ENCODE measurements at regions not wholly inside any gene's neighbourhood (a gene's known extent, or its start where the extent isn't known, plus 50 kb on each side); places are given as distances from the start of the nearest gene placed in this dataset.
"Not testable (repeated sequence)": the region's sequence is repeated elsewhere in the genome, so short reads cannot be mapped to it uniquely, and the experiment has no call there.

DNA sequence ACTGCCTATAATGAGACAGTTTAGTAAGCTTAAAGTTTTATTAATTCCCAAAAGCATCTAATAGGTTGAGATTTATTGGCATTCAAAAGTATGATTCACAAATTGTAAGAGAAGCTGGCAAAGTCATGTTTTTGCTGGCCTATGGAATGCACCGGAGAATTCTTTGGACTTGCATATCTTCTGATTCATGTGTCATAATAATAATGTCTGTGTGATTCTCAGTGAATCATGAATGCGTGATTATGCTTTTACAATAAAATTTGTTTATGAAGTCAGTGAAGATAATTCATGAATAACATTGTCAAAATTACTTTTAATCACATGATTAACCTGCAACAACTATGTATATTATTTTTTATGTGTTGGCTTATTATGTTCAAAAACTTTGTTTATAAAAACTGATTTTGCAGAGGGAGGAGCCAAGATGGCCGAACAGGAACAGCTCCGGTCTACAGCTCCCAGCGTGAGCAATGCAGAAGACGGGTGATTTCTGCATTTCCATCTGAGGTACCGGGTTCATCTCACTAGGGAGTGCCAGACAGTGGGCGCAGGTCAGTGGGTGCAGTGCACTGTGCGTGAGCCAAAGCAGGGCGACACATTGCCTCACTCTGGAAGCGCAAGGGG is 389.2 kb downstream of the SRGAP2C start:
- H2AFZ ChIP-seq (ENCODE audit: low read depth, low read length); H2BK5ac ChIP-seq (ENCODE audit: low read depth, low read length, poor library complexity, severe bottlenecking); H3K4me3 ChIP-seq (ENCODE audit: insufficient read depth in 1 of 2, low read depth in 1 of 2, low read length in 2 of 2); H3K9me3 ChIP-seq (ENCODE audit: control insufficient read depth, low read length); H3K79me1 ChIP-seq (replicated peaks; ENCODE audit: low read length, poor library complexity, severe bottlenecking); H3K14ac ChIP-seq (ENCODE audit: low read length in 2 of 2); H4K8ac ChIP-seq (ENCODE audit: low read length); H3K18ac ChIP-seq (ENCODE audit: low read depth in 1 of 2, low read length in 2 of 2); H3K4me1 ChIP-seq (ENCODE audit: control insufficient read depth, insufficient read depth, low read depth, low read length); H2BK120ac ChIP-seq (ENCODE audit: low read depth, low read length); H3K27me3 ChIP-seq (ENCODE audit: control insufficient read depth in 1 of 2, insufficient read depth in 1 of 2, low read length in 2 of 2); H3K4me2 ChIP-seq (ENCODE audit: low read length, poor library complexity, severe bottlenecking); H4K91ac ChIP-seq (ENCODE audit: low read length); H3K4ac ChIP-seq (ENCODE audit: low read depth in 1 of 2, low read length in 2 of 2); H3K27ac ChIP-seq (ENCODE audit: low read length, poor library complexity, severe bottlenecking); H3K23ac ChIP-seq (ENCODE audit: low read length in 2 of 2); H3K36me3 ChIP-seq (ENCODE audit: control insufficient read depth in 1 of 2, insufficient read depth in 2 of 2, low read depth in 1 of 2, low read length in 2 of 2); DNase-seq; H2BK12ac ChIP-seq (ENCODE audit: low read length in 2 of 2); H2AK5ac ChIP-seq (ENCODE audit: low read length, severe bottlenecking); H3K9ac ChIP-seq (ENCODE audit: low read length); H2BK15ac ChIP-seq (ENCODE audit: low read depth, poor library complexity, severe bottlenecking): not testable (repeated sequence)
- 97% methylated on average over 10 of the region's 11 CpGs for WGBS

DNA sequence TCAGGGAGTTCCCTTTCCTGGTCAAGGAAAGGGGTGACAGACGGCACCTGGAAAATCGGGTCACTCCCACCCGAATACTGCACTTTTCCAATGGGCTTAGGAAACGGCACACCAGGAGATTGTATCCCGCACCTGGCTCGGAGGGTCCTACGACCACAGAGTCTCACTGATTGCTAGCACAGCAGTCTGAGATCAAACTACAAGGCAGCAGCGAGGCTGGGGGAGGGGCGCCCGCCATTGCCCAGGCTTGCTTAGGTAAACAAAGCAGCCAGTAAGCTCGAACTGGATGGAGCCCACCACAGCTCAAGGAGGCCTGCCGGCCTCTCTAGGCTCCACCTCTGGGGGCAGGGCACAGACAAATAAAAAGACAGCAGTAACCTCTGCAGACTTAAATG is 389.7 kb downstream of the SRGAP2C start:
- not testable (repeated sequence) for H3K18ac ChIP-seq (ENCODE audit: low read depth in 1 of 2, low read length in 2 of 2); H2BK120ac ChIP-seq (ENCODE audit: low read depth, low read length); H2AK5ac ChIP-seq (ENCODE audit: low read length, severe bottlenecking); H3K27ac ChIP-seq (ENCODE audit: low read length, poor library complexity, severe bottlenecking); H4K91ac ChIP-seq (ENCODE audit: low read length); H3K4ac ChIP-seq (ENCODE audit: low read depth in 1 of 2, low read length in 2 of 2); H2BK12ac ChIP-seq (ENCODE audit: low read length in 2 of 2); H3K9ac ChIP-seq (ENCODE audit: low read length); H2BK15ac ChIP-seq (ENCODE audit: low read depth, poor library complexity, severe bottlenecking); H2AFZ ChIP-seq (ENCODE audit: low read depth, low read length); H3K4me2 ChIP-seq (ENCODE audit: low read length, poor library complexity, severe bottlenecking); H2BK5ac ChIP-seq (ENCODE audit: low read depth, low read length, poor library complexity, severe bottlenecking); H3K36me3 ChIP-seq (ENCODE audit: control insufficient read depth in 1 of 2, insufficient read depth in 2 of 2, low read depth in 1 of 2, low read length in 2 of 2); H4K8ac ChIP-seq (ENCODE audit: low read length); H3K27me3 ChIP-seq (ENCODE audit: control insufficient read depth in 1 of 2, insufficient read depth in 1 of 2, low read length in 2 of 2); H3K79me1 ChIP-seq (replicated peaks; ENCODE audit: low read length, poor library complexity, severe bottlenecking); DNase-seq; H3K4me3 ChIP-seq (ENCODE audit: insufficient read depth in 1 of 2, low read depth in 1 of 2, low read length in 2 of 2); H3K4me1 ChIP-seq (ENCODE audit: control insufficient read depth, insufficient read depth, low read depth, low read length); H3K14ac ChIP-seq (ENCODE audit: low read length in 2 of 2); H3K9me3 ChIP-seq (ENCODE audit: control insufficient read depth, low read length); H3K23ac ChIP-seq (ENCODE audit: low read length in 2 of 2)
- 91% methylated on average over 12 of the region's 12 CpGs for WGBS

DNA sequence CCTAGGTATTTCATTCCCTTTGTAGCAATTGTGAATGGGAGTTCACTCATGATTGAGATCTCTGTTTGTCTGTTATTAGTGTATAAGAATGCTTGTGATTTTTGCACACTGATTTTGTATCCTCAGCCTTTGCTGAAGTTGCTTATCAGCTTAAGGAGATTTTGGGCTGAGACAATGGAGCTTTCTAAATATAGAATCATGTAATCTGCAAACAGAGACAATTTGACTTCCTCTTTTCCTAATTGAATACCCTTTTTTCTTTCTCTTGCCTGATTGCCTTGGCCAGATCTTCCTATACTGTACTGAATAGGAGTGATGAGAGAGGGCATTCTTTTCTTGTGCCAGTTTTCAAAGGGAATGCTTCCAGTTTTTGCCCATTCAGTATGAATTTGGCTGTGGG is 398.1 kb downstream of the SRGAP2C start:
- not testable (repeated sequence) for H3K14ac ChIP-seq (ENCODE audit: low read length in 2 of 2); H3K18ac ChIP-seq (ENCODE audit: low read depth in 1 of 2, low read length in 2 of 2); H2BK5ac ChIP-seq (ENCODE audit: low read depth, low read length, poor library complexity, severe bottlenecking); H4K8ac ChIP-seq (ENCODE audit: low read length); H3K4me2 ChIP-seq (ENCODE audit: low read length, poor library complexity, severe bottlenecking); H2AK5ac ChIP-seq (ENCODE audit: low read length, severe bottlenecking); H4K91ac ChIP-seq (ENCODE audit: low read length); H3K4me1 ChIP-seq (ENCODE audit: control insufficient read depth, insufficient read depth, low read depth, low read length); H3K9me3 ChIP-seq (ENCODE audit: control insufficient read depth, low read length); H3K27me3 ChIP-seq (ENCODE audit: control insufficient read depth in 1 of 2, insufficient read depth in 1 of 2, low read length in 2 of 2); H2BK120ac ChIP-seq (ENCODE audit: low read depth, low read length); H3K9ac ChIP-seq (ENCODE audit: low read length); H2AFZ ChIP-seq (ENCODE audit: low read depth, low read length); H3K79me1 ChIP-seq (replicated peaks; ENCODE audit: low read length, poor library complexity, severe bottlenecking); H3K27ac ChIP-seq (ENCODE audit: low read length, poor library complexity, severe bottlenecking); H2BK12ac ChIP-seq (ENCODE audit: low read length in 2 of 2); DNase-seq; H3K4ac ChIP-seq (ENCODE audit: low read depth in 1 of 2, low read length in 2 of 2); H3K36me3 ChIP-seq (ENCODE audit: control insufficient read depth in 1 of 2, insufficient read depth in 2 of 2, low read depth in 1 of 2, low read length in 2 of 2); H2BK15ac ChIP-seq (ENCODE audit: low read depth, poor library complexity, severe bottlenecking); H3K23ac ChIP-seq (ENCODE audit: low read length in 2 of 2); H3K4me3 ChIP-seq (ENCODE audit: insufficient read depth in 1 of 2, low read depth in 1 of 2, low read length in 2 of 2)

DNA sequence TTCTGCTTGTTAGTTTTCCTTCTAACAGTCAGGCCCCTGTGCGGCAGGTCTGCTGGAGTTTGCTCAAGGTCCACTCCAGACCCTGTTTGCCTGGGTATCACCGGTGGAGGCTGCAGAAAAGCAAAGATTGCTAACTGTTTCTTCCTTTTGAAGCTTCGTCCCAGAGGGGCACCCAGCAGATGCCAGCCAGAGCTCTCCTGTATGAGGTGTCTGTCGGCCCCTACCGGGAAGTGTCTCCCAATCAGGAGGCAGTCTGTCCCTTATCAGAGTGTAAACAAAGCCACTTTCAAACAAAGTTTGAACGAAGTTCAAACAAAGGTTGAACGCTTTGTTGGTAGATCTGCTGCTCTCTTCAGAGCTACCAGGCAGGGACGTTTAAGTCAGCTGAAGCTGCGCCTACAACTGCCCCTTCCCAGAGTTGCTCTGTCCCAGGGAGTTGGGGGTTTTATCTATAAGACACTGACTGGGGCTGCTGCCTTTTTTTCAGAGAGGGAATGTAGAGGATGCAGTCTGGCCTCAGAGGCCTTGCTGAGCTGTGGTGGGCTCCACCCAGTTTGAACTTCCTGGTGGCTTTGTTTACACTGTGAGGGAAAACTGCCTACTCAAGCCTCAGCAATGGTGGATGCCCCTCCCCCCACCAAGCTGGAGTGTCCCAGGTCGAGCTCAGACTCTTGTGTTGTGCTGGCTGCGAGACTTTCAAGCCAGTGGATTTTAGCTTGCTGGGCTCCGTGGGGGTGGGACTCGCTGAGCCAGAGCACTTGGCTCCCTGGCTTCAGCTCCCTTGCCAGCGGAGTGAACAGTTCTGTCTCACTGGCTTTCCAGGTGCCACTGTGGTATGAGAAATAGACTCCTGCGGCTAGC is 401.8 kb downstream of the SRGAP2C start:
- no peak overlapping the region for H3K9ac ChIP-seq (ENCODE audit: low read length)
- H3K18ac ChIP-seq (ENCODE audit: low read depth in 1 of 2, low read length in 2 of 2) = peak overlapping the region in 1 of 2 experiments; percentile 77
- H2AK5ac ChIP-seq (ENCODE audit: low read length, severe bottlenecking) = no peak overlapping the region
- H3K79me1 ChIP-seq (replicated peaks; ENCODE audit: low read length, poor library complexity, severe bottlenecking) = no peaks in the 10 kb centered on the region
- no peak overlapping the region for H2BK120ac ChIP-seq (ENCODE audit: low read depth, low read length)
- peaks cover 10% of the 10 kb centered on the region for H3K4me1 ChIP-seq (ENCODE audit: control insufficient read depth, insufficient read depth, low read depth, low read length)
- no peaks in the 10 kb centered on the region for H3K36me3 ChIP-seq (ENCODE audit: control insufficient read depth in 1 of 2, insufficient read depth in 2 of 2, low read depth in 1 of 2, low read length in 2 of 2)
- H3K9me3 ChIP-seq (ENCODE audit: control insufficient read depth, low read length) = no peaks in the 10 kb centered on the region
- WGBS = 70% methylated on average over 15 of the region's 15 CpGs
- H3K4ac ChIP-seq (ENCODE audit: low read depth in 1 of 2, low read length in 2 of 2) = no peak overlapping the region
- H3K14ac ChIP-seq (ENCODE audit: low read length in 2 of 2) = no peak overlapping the region
- no peak overlapping the region for H3K27ac ChIP-seq (ENCODE audit: low read length, poor library complexity, severe bottlenecking)
- peak; percentile 3 for DNase-seq
- H4K91ac ChIP-seq (ENCODE audit: low read length) = no peak overlapping the region
- H2BK12ac ChIP-seq (ENCODE audit: low read length in 2 of 2) = no peak overlapping the region
- no peak overlapping the region for H3K4me2 ChIP-seq (ENCODE audit: low read length, poor library complexity, severe bottlenecking)
- no peak overlapping the region for H3K4me3 ChIP-seq (ENCODE audit: insufficient read depth in 1 of 2, low read depth in 1 of 2, low read length in 2 of 2)
- no peak overlapping the region for H3K23ac ChIP-seq (ENCODE audit: low read length in 2 of 2)
- no peak overlapping the region for H2AFZ ChIP-seq (ENCODE audit: low read depth, low read length)
- no peak overlapping the region for H2BK15ac ChIP-seq (ENCODE audit: low read depth, poor library complexity, severe bottlenecking)
- H2BK5ac ChIP-seq (ENCODE audit: low read depth, low read length, poor library complexity, severe bottlenecking) = no peak overlapping the region
- H3K27me3 ChIP-seq (ENCODE audit: control insufficient read depth in 1 of 2, insufficient read depth in 1 of 2, low read length in 2 of 2) = no peaks in the 10 kb centered on the region
- peak overlapping the region; percentile 80 for H4K8ac ChIP-seq (ENCODE audit: low read length)

Data from mesenchymal stem cell (in vitro differentiated cells and primary cell).